Right atrium auricular region (tissue), 2 donors: ENCODE measurements at regions not wholly inside any gene's neighbourhood (a gene's known extent, or its start where the extent isn't known, plus 50 kb on each side); places are given as distances from the start of the nearest gene placed in this dataset.
"Not testable (repeated sequence)": the region's sequence is repeated elsewhere in the genome, so short reads cannot be mapped to it uniquely, and the experiment has no call there.

Experiments
- DNase-seq: peaks from one replicate; pipeline ENCODE4 v3.0.0-alpha.2; 2019; ENCODE audit warnings: low spot score
- H3K27ac ChIP-seq, 2 donors: fragments of 200-600 bp; sonication (generic); 1 replicate in 1 of 2; 2 replicates in 1 of 2; pipeline ENCODE4 v1.5.1; 2016 to 2019
- H3K27me3 ChIP-seq, 2 donors: fragments of 200-600 bp; sonication (generic); one replicate each; pipeline versions ENCODE4 v1.5.1 to v1.6.0; 2017 to 2019
- H3K36me3 ChIP-seq: fragments of 200-600 bp; sonication (generic); one replicate; pipeline ENCODE4 v1.5.1; 2016
- H3K4me1 ChIP-seq, 2 donors: fragments of 200-600 bp; sonication (generic); one replicate each; pipeline versions ENCODE4 v1.5.1 to v1.6.0; 2017 to 2019
- H3K4me3 ChIP-seq, 2 donors: fragments of 200-600 bp; sonication (generic); 1 replicate in 1 of 2; 2 replicates in 1 of 2; pipeline ENCODE4 v1.5.1; 2017 to 2019; ENCODE audit warnings: mild to moderate bottlenecking in 1 of 2, moderate library complexity in 1 of 2
- H3K9me3 ChIP-seq, 2 donors: fragments of 200-600 bp; sonication (generic); one replicate each; pipeline ENCODE4 v1.5.1; 2019
- TF ChIP-seq, protein P1 (sequence below), 2 donors: fragments of 200-600 bp; sonication (generic); IDR thresholded peaks; one replicate each; pipeline ENCODE4 v1.5.1; 2019; ENCODE audit warnings: antibody characterized with exemption in 2 of 2

DNA sequence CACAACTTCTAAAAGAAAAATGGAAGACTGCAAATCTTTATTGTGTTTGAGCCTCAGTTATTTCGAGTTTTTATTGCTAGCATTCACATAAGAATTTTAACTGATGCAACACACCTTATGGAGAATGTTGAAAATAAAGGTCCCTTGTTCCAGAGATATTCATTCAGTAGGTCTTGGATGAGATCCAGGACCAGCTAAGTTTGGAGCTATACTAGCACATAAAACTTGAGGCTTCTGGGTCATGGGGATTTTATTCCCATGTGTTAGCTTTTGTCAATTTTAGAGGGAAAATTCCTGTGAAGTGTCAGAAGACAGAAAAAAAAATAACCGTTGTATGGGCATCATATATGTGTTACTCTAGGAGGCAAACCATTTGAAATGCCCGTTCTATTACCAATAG, 693.2 kb upstream of the MIS18BP1 start:
- H3K9me3 ChIP-seq, result no peaks in the 10 kb centered on the region
- DNase-seq, result no peak
- H3K27ac ChIP-seq, result no peak overlapping the region
- no peaks in the 10 kb centered on the region for H3K27me3 ChIP-seq
- H3K36me3 ChIP-seq, result no peaks in the 10 kb centered on the region
- H3K4me3 ChIP-seq, result no peak overlapping the region
- no peaks in the 10 kb centered on the region for H3K4me1 ChIP-seq
- TF ChIP-seq, protein P1, sequence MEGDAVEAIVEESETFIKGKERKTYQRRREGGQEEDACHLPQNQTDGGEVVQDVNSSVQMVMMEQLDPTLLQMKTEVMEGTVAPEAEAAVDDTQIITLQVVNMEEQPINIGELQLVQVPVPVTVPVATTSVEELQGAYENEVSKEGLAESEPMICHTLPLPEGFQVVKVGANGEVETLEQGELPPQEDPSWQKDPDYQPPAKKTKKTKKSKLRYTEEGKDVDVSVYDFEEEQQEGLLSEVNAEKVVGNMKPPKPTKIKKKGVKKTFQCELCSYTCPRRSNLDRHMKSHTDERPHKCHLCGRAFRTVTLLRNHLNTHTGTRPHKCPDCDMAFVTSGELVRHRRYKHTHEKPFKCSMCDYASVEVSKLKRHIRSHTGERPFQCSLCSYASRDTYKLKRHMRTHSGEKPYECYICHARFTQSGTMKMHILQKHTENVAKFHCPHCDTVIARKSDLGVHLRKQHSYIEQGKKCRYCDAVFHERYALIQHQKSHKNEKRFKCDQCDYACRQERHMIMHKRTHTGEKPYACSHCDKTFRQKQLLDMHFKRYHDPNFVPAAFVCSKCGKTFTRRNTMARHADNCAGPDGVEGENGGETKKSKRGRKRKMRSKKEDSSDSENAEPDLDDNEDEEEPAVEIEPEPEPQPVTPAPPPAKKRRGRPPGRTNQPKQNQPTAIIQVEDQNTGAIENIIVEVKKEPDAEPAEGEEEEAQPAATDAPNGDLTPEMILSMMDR (IDR thresholded peaks at IDR 0.05), result no peak

DNA sequence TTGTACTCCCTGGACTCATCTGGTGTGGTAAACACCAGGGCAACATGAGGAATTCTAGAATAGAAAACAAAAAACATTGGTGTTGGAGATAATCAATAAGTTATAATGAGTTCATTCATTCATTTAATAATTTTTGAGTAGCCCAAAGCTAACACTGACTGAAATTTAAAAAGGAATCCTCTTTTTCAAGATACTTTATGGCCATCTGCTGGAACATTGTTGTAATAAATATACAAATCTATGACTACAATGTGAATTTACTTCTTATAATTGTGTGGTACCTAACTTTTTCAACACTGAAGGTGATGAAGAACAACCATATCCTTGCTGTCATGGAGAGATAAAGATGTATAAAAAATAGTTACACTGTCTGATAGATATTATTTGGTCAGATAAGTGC, 687.3 kb upstream of the MIS18BP1 start:
- Histone ChIP-seq H3K27ac (no peak overlapping the region), H3K4me3 (no peak overlapping the region), H3K4me1 (no peaks in the 10 kb centered on the region), H3K27me3 (no peaks in the 10 kb centered on the region), H3K9me3 (peaks cover 0 to 6% of the 10 kb centered on the region in 2 donors), H3K36me3 (no peaks in the 10 kb centered on the region)
- TF ChIP-seq, protein P1 (IDR thresholded peaks at IDR 0.05), result no peak
- no peak for DNase-seq

DNA sequence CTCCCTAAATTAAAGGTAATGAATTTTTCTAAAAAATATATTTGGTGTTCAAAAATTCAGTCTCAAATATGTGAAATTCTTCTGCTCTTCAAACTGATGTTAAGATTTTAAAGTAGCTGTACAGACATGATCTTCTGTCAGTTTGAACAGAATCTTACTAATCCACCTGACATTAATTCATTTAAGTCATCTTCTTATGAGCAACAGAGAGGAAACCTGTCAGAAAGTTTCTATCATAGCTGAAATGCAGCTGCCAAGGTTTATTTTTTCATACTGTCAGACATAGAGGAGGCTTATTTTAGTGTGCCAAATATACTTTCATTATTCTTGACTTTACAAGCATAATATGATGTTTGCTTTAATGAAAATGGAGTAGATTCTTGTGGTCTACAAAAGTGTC, 686.6 kb upstream of the MIS18BP1 start:
- Histone ChIP-seq H3K27me3 (no peaks in the 10 kb centered on the region), H3K9me3 (peaks cover 0 to 6% of the 10 kb centered on the region in 2 donors), H3K4me1 (no peaks in the 10 kb centered on the region), H3K4me3 (no peak overlapping the region), H3K27ac (no peak overlapping the region), H3K36me3 (no peaks in the 10 kb centered on the region)
- DNase-seq, result no peak
- TF ChIP-seq, protein P1 (IDR thresholded peaks at IDR 0.05), result no peak

DNA sequence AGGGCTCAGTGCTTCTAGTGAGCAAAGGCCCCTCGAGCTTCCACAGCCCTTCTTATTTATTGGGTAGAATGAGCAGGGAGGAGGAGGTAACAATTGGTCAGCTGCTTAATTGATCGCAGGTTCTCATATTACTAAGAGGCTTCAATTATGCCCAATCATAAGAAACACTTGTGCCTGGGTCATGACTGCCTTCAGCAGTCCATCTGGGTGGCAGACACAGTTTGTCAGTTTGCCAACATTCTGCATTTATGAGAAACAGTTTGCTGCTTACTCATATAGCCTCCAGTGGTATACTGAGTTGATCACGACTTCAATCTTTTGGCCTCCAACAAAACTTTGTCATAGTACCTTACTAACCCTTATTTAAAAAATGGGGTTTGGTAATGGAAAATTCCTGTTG, 667.0 kb upstream of the MIS18BP1 start:
- DNase-seq, H3K27me3 ChIP-seq, H3K4me1 ChIP-seq, H3K36me3 ChIP-seq, H3K9me3 ChIP-seq, H3K4me3 ChIP-seq, H3K27ac ChIP-seq: not testable (repeated sequence)

DNA sequence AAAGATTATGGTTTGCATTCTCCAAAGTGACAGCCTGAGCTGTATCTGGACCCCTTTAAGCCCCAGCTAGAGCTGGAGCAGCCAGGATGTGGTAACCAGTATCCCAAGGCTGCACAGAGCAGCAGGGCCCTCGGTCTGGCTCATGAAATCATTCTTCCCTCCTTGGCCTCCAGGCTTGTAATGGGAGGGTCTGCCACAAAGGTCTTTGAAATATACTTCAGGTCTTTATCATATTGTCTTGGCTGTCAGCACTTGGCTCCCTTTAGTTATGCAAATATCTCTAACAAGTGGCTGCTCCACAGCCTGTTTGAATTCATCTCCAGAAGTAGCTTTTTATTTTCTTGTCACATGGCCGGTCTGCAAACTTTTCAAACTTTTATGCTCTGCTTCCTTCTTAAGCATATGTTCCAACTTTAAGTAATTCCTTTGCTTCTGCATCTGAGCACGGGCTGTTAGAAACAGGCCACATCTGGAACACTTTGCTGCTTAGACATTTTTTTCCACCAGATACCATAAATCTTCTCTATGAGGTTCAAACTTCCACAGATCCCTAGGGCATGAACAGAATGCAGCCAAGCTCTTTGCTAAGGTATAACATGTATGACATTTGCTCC, 663.4 kb upstream of the MIS18BP1 start:
- no peak overlapping the region for H3K4me3 ChIP-seq
- DNase-seq, result no peak
- peaks cover 4 to 24% of the 10 kb centered on the region in 2 donors for H3K9me3 ChIP-seq
- no peaks in the 10 kb centered on the region for H3K27me3 ChIP-seq
- TF ChIP-seq, protein P1 (IDR thresholded peaks at IDR 0.05), result no peak
- no peaks in the 10 kb centered on the region for H3K36me3 ChIP-seq
- no peaks in the 10 kb centered on the region for H3K4me1 ChIP-seq
- no peak overlapping the region for H3K27ac ChIP-seq

DNA sequence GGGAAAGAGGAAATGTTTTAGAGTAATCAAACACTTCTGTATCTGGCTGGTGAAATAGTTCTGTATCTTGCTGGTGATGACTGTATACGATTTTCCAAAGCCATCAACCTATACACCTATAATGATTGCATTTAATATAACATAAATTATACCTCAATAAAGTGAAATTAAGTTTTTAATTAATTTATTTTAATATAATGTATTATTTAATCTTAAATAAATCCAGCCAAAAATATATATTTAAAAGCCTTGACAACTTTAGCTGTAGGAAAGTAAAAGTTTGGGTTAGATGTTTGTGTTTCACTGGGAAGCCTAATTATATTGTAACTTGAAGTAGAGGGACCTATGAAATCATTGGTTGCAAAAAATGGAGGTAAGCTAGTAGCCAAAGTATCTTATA, 654.8 kb upstream of the MIS18BP1 start:
- TF ChIP-seq, protein P1 (IDR thresholded peaks at IDR 0.05), result no peak

More for the DNA sequence above, 654.8 kb upstream of the MIS18BP1 start:
- no peak for DNase-seq
- H3K27me3 ChIP-seq, result no peaks in the 10 kb centered on the region
- H3K27ac ChIP-seq, result no peak overlapping the region
- no peaks in the 10 kb centered on the region for H3K4me1 ChIP-seq
- H3K9me3 ChIP-seq, result peaks cover 0 to 15% of the 10 kb centered on the region in 2 donors
- H3K4me3 ChIP-seq, result no peak overlapping the region
- H3K36me3 ChIP-seq, result no peaks in the 10 kb centered on the region
